ENCODE measurements at regions not wholly inside any gene's neighbourhood (a gene's known extent, or its start where the extent isn't known, plus 50 kb on each side); places are given as distances from the start of the nearest gene placed in this dataset.
"Not testable (repeated sequence)": the region's sequence is repeated elsewhere in the genome, so short reads cannot be mapped to it uniquely, and the experiment has no call there.

DNA sequence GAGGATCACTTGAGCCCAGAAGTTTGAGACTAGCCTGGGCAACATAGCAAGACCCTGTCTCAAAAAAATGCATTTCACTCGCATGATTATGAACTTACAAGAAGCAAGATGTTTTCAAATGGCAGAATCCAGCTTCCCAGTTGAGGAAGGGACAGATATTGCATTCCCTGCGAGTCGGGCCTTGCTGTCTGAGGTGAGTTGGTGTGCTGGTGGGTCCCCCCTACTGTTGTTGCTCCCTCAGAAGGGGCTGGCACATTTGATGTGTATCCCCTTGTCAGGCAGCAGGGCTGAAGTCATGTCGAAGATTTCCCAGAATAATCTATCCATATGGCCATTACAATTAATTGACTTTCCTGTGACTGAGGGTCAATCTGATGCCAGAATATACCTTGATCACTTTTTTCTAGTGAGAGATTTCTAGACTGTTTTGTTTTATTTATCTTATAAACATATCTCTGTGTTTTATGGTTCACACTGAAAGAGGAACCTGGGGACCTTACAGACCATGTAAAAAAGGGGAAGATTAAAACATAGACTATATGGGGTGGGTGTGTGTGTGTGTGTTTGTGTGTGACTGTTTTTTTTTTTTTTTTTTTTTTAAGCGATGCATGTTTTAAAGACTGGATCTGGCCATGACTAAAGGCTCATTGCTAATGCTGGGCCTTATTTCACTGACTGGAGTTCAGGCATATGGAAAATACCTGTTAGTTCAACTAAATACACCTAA is 112.1 kb upstream of the MRPS22 start:
- no peaks in the 10 kb centered on the region for H3K27me3 ChIP-seq (ENCODE audit: control insufficient read depth, insufficient read depth, low read length)
- H3K4me3 ChIP-seq (ENCODE audit: low read depth, low read length), result no peak overlapping the region
- H3K4me1 ChIP-seq, result peaks cover 3% of the 10 kb centered on the region
- no peak overlapping the region for H3K9ac ChIP-seq
- H3K9me3 ChIP-seq (ENCODE audit: control insufficient read depth, low read length), result no peaks in the 10 kb centered on the region
- no peaks in the 10 kb centered on the region for H3K36me3 ChIP-seq (ENCODE audit: control insufficient read depth, insufficient read depth, low read length)
- no peak overlapping the region for H2AFZ ChIP-seq
- no peaks in the 10 kb centered on the region for H3K79me2 ChIP-seq
- no peak overlapping the region for H3K27ac ChIP-seq
- no peak for TF ChIP-seq CTCF (IDR thresholded peaks at IDR 0.05)
- no peak overlapping the region for H3K4me2 ChIP-seq (ENCODE audit: low read length)

DNA sequence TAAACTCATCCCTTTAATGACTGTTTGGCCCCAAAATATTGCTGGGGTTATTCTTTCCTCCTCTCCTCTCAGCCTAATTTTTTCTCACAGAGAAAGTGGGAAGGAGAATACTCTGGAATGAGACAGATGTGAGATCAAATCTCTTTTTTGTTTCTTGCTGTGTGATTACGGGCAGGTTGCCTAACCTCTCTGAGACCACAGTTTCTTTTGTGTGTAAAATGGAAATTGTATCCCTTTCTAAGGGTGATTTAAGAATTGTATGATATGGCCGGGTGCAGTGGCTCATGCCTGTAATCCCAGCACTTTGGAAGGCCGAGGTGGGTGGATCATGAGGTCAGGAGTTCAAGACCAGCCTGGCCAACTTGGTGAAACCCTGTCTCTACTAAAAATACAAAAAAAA is 111.5 kb upstream of the MRPS22 start:
- not testable (repeated sequence) for H3K4me1 ChIP-seq, H3K9ac ChIP-seq, H2AFZ ChIP-seq

GRCh38 chr3:139234491-139234890 is 109.3 kb upstream of the MRPS22 start:
- no peaks in the 10 kb centered on the region for H3K27me3 ChIP-seq (ENCODE audit: control insufficient read depth, insufficient read depth, low read length)
- no peaks in the 10 kb centered on the region for H3K4me1 ChIP-seq
- no peaks in the 10 kb centered on the region for H3K9me3 ChIP-seq (ENCODE audit: control insufficient read depth, low read length)
- H3K27ac ChIP-seq, result no peak overlapping the region
- H3K79me2 ChIP-seq, result no peaks in the 10 kb centered on the region
- TF ChIP-seq CTCF (IDR thresholded peaks at IDR 0.05), result no peak
- no peaks in the 10 kb centered on the region for H3K36me3 ChIP-seq (ENCODE audit: control insufficient read depth, insufficient read depth, low read length)
- H2AFZ ChIP-seq, result no peak overlapping the region
- no peak overlapping the region for H3K9ac ChIP-seq
- no peak overlapping the region for H3K4me2 ChIP-seq (ENCODE audit: low read length)
- H3K4me3 ChIP-seq (ENCODE audit: low read depth, low read length), result no peak overlapping the region

More for the DNA sequence above, 111.5 kb upstream of the MRPS22 start:
- not testable (repeated sequence) for H3K36me3 ChIP-seq (ENCODE audit: control insufficient read depth, insufficient read depth, low read length); H3K27ac ChIP-seq; H3K9me3 ChIP-seq (ENCODE audit: control insufficient read depth, low read length); H3K79me2 ChIP-seq; H3K4me2 ChIP-seq (ENCODE audit: low read length); H3K4me3 ChIP-seq (ENCODE audit: low read depth, low read length); H3K27me3 ChIP-seq (ENCODE audit: control insufficient read depth, insufficient read depth, low read length)

GRCh38 chr3:139235192-139235591 is 108.6 kb upstream of the MRPS22 start:
- Histone ChIP-seq H3K4me2 (ENCODE audit: low read length) (no peak overlapping the region), H3K27me3 (ENCODE audit: control insufficient read depth, insufficient read depth, low read length) (no peaks in the 10 kb centered on the region), H3K9me3 (ENCODE audit: control insufficient read depth, low read length) (no peaks in the 10 kb centered on the region), H3K9ac (no peak overlapping the region), H3K79me2 (no peaks in the 10 kb centered on the region), H3K27ac (no peak overlapping the region), H2AFZ (no peak overlapping the region), H3K36me3 (ENCODE audit: control insufficient read depth, insufficient read depth, low read length) (no peaks in the 10 kb centered on the region), H3K4me1 (no peaks in the 10 kb centered on the region), H3K4me3 (ENCODE audit: low read depth, low read length) (no peak overlapping the region)
- no peak for TF ChIP-seq CTCF (IDR thresholded peaks at IDR 0.05)

DNA sequence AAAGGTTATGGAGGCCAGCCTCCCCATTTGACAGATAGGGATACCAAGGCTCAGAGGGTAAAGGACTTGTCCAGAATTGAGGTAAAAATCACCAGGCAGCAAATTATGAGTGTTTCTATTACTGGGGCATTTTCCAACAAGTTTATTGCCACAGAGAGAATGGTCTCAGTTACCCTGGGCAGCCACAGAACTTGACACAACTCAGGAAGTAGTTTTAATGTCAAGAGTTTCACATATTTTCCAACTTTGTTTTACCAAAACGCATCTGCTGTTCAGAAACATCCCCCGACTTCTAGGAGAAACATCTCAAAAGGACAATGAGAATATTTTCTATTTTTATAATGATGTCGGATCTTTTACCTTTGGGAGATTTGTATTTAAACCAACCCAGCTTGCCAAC is 107.5 kb upstream of the MRPS22 start:
- no peak for TF ChIP-seq CTCF (IDR thresholded peaks at IDR 0.05)
- Histone ChIP-seq H3K9me3 (ENCODE audit: control insufficient read depth, low read length) (no peaks in the 10 kb centered on the region), H3K27ac (no peak overlapping the region), H3K4me2 (ENCODE audit: low read length) (no peak overlapping the region), H3K4me3 (ENCODE audit: low read depth, low read length) (no peak overlapping the region), H3K36me3 (ENCODE audit: control insufficient read depth, insufficient read depth, low read length) (no peaks in the 10 kb centered on the region), H3K4me1 (no peaks in the 10 kb centered on the region), H3K79me2 (no peaks in the 10 kb centered on the region), H2AFZ (no peak overlapping the region), H3K9ac (no peak overlapping the region), H3K27me3 (ENCODE audit: control insufficient read depth, insufficient read depth, low read length) (no peaks in the 10 kb centered on the region)

Measured in parathyroid adenoma (tissue), 2 donors.